Stimulated activated CD8-positive, alpha-beta memory T cell treated with anti-CD3 and anti-CD28 coated beads, Interleukin-15, amount 100 ng/mL, for 48 hours (primary cell): ENCODE measurements at regions not wholly inside any gene's neighbourhood (a gene's known extent, or its start where the extent isn't known, plus 50 kb on each side); places are given as distances from the start of the nearest gene placed in this dataset.
"Not testable (repeated sequence)": the region's sequence is repeated elsewhere in the genome, so short reads cannot be mapped to it uniquely, and the experiment has no call there.

Experiments
- DNase-seq, 2 donors: peaks; one replicate each; pipeline ENCODE4 v3.0.0-alpha.2; 2020; ENCODE audit warnings: low read depth in 2 of 2

DNA sequence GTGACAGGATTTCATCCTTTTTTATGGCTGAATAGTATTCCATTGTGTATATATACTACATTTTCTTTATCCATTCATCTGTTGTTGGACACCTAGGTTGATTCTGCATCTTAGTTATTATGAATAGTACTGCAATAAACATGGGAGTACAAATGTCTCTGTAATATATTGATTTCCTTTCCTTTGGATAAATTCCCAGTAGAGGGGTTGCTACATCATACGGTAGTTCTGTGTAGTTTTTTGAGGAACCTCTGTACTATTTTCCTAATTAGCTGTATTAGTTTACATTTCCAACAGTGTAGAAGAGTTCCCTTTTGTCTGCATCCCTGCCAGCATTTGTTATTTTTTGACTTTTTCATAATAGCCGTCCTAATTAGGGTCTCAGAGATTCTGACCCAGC lies 201.3 kb downstream of the GIPC2 start:
- no peak for DNase-seq

DNA sequence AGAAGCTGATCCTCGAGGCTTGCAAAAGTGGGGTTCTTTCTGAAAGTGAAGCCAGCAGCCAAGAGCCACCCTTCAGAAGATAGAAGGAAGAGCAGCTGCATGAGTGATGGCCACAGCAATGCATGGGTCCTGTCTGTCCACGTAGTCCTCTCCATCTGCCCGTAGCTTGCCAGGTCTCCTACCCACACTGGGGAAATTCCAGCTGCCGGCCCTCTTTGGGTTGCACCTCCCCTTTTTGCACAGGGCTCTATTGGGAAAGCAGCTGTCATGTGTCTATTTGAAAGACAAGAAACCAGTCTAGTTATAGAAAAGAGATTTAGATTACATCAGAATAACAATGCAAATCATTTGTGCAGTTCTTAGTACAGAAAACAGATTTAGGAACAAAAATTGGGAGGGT lies 204.4 kb downstream of the GIPC2 start:
- no peak for DNase-seq

DNA sequence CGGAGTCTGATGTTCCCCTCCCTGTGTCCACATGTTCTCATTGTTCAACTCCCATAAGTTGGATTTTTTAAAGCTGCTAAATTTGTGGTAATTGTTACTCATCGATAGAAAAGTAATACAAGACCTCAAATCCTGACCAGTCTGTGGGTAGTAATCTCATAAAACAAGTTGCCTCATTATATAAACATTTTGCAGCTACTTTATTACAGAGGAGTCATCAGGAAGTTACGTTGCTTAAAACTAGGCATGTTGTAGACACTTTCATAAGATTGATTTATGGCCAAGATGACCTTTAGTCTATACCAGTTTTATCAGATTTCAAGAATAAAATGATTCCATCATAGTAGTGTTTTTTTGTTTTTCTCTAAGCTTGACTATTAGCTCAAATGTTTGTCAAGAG lies 208.8 kb downstream of the GIPC2 start:
- DNase-seq: no peak

DNA sequence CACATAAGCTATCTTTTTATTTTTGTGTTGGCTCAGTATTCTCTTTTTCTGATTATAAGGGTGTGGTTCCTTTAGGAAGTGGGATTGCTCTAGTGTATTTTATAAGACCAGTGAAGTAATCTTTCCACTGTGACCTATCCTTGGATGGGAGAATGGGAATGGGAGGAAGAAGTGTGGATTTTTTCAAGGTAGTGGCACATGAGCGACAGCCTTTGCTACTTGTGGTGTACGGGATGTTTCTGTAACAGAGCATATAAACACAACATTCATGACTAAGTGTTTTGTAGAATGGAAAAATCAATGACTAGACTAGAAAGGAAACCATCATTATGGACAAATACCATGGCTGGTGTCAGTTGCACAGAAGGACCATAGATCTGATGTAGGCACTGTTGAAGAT lies 209.6 kb downstream of the GIPC2 start:
- DNase-seq: no peak

GRCh38 chr1:78255846-78256245 lies 210.1 kb downstream of the GIPC2 start:
- no peak for DNase-seq

DNA sequence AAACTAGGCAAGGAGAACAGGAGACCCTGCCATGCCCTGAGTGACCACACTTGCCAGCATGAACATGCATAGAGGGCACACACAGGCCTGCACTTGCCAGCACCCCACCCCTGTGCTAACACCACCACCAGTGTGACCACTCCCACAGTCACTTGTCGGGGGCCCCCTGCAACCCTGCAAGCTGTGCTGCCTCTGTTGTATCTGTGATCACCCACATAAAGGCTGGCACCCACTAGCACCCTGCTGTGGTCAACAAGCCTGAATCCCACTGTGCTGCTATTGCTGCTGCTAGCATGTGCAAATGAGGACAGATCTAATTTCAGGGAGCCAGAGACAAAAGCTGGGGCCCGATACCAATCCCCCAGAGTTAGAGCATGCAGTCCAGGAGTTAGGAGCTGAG lies 217.7 kb downstream of the GIPC2 start:
- DNase-seq: no peak

DNA sequence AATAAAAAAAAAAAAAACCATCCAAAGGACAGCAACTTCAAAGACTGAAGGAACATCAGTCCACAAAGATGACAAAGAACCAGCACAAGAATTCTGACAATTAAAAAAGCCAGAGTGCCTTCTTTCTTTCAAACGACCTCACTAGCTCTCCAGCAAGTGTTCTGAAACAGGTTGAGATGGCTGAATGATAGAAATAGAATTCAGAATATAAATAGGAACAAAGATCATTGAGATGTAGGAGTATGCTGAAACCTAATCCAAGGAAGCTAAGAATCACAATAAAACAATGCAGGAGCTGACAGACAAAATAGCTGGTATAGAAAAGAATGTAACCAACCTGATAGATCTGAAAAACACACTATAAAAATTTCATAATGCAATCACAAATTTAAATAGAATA lies 218.2 kb downstream of the GIPC2 start:
- no peak for DNase-seq

- DNase-seq: no peak
These were observed 221.9 kb downstream of the GIPC2 start for GRCh38 chr1:78267513-78268218.

GRCh38 chr1:78269591-78269990 lies 221.2 kb upstream of the PTGFR start:
- DNase-seq: no peak

- DNase-seq: not testable (repeated sequence)
These were observed 219.4 kb upstream of the PTGFR start for GRCh38 chr1:78271423-78271822.

DNA sequence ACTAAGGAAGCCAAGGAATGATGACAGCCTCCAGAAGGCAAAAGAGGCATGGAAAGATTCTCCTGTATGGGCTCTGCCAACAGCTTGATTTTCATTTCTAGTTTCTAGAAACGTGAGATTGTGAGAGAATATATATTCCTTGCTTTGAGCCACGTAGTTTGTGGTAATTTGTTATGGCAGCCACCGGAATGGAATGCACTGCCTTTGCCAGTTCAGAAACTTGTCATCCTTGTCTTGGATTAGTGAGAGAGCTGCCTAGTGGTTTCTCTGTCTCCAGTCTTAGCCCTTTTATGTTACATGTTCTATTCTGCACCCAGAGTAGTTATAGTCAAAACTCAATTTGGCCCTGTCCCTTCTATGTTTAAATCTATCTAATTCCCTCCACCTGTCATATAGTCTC lies 216.0 kb upstream of the PTGFR start:
- DNase-seq: no peak

GRCh38 chr1:78275456-78275855 lies 215.3 kb upstream of the PTGFR start:
- DNase-seq: no peak

DNA sequence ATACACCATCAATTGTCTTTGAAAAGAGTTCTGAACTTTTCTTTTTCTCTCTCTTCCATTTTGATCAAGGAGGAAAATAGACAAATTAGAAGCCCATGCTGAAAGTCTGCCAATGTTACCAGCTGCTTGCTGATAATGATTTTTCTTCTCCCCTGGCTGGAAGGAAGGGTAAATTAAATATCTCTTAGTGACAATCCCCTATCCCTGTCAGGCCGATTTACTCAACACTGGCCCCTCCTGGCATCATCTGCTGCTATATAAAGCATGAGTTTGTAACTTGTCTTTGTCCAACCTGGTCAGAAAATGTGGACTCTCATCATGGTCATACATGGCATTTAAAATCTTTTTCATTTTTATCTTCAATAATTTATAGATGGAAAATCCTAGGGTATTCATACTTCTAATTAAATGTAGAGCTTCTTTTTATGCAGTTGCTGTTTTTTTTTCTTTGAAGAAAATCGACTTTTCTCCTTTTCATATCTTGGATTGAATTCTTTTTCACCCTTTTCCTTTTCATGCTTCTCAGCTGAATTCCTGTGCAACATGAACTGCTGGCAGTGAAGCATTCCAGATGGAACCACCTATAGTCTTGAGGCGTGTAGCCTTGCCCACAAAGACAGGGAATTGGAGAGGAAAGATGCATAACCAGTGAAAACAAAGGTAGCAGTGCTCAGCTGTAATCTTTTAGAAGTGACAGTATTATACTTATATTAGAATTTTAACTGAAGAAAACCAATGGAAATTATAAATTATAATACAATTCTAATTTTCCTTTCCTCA lies 214.7 kb upstream of the PTGFR start:
- no peak for DNase-seq

- DNase-seq: no peak
These were observed 213.5 kb upstream of the PTGFR start for GRCh38 chr1:78277253-78277652.

- DNase-seq: no peak
These were observed 211.7 kb upstream of the PTGFR start for GRCh38 chr1:78279051-78279450.

- DNase-seq: no peak
These were observed 210.1 kb upstream of the PTGFR start for GRCh38 chr1:78280626-78281025.

DNA sequence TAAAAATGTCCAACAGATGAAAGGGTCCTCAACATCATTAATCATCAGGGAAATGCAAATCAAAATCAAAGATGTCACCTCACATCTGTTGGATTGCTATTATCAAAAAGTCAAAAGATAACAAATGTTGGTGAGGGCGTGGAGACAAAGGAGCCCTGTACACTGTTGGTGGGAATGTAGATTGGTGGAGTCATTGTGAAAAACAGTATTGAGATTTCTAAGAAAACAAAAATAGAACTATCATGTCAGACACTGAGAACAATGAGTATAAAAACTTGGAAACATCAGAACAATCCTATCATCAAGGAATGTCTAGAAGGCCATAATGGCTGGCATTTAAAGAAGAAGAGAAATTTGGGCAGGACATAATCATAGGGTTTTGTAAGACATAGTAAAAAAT lies 209.2 kb upstream of the PTGFR start:
- DNase-seq: no peak

GRCh38 chr1:78283691-78284090 lies 207.1 kb upstream of the PTGFR start:
- no peak for DNase-seq

- no peak for DNase-seq
These were observed 206.4 kb upstream of the PTGFR start for GRCh38 chr1:78284354-78284753.

GRCh38 chr1:78286686-78287085 lies 204.1 kb upstream of the PTGFR start:
- no peak for DNase-seq

GRCh38 chr1:78289603-78290002 lies 201.2 kb upstream of the PTGFR start:
- DNase-seq: no peak

- DNase-seq: no peak
These were observed 199.4 kb upstream of the PTGFR start for GRCh38 chr1:78291418-78291817.

DNA sequence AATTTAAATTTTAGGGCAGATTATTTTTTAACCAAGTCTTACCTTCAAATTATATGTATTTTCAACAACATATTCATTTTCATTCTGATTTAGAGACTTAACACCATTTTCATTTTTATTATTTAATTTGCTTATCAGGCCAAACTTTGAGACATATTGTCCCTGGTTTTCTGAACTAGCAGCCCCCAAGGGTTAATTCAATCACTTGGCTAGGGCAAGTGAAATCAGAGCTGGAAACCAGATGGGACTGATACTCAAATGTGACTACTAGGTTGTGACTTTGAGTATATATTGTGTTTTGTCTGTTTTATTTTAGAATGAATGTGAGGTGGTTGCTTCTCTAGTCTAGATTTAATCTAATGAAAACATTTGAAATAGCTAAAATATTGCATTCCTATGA lies 198.9 kb upstream of the PTGFR start:
- DNase-seq: no peak

DNA sequence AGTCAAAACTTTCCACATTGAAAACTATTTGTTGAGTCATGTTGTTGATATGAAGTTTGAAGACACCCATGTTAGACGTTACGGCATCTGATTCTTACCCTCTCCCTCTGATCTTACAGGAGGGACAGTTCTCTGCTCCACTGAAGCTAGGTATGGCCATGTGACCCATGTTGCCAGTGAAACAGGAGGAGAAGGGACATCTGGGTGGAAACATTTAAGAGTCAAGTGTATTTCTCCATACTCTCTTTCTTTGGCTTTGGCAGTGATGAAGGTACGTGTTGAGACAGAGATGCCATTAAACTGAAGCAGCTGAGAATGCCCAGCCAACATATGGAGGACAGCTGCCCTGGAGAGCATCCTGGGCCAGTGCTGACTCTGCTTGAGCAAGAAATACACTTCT lies 198.4 kb upstream of the PTGFR start:
- no peak for DNase-seq
